ENCODE measurements at regions not wholly inside any gene's neighbourhood (a gene's known extent, or its start where the extent isn't known, plus 50 kb on each side); places are given as distances from the start of the nearest gene placed in this dataset.

DNA sequence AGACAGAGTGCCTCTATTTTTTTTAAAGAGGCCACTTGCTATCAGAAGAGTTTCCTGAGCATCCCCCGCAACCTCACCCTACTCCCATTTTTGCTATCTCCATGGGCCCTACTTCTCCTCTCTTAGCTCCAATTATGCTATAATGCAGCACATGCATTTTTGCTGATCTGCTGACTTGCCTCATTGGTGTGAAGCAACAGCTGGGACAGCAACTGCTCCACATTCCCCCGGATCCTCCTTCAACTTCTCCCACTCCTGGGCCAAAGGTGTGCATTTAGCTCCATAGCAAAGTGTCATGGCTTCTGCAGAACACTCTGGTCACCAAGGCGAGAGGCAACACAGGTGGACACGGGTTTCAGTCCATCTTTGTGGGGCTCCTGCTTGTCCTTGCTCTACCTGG is 56.7 kb upstream of the USP29 start:
- Mint-ChIP-seq H3K36me3 (ENCODE audit: unreplicated experiment) (no peaks in the 10 kb centered on the region), H3K27ac (ENCODE audit: unreplicated experiment) (no peak overlapping the region), H3K4me3 (ENCODE audit: unreplicated experiment) (no peak overlapping the region), H3K27me3 (ENCODE audit: unreplicated experiment) (no peaks in the 10 kb centered on the region), H3K9me3 (ENCODE audit: unreplicated experiment) (peaks cover 41% of the 10 kb centered on the region), H3K4me1 (ENCODE audit: unreplicated experiment) (no peaks in the 10 kb centered on the region)
- no peak for DNase-seq (ENCODE audit: extremely low spot score, unreplicated experiment)
- TF ChIP-seq CTCF (IDR thresholded peaks at IDR 0.05), result no peak

DNA sequence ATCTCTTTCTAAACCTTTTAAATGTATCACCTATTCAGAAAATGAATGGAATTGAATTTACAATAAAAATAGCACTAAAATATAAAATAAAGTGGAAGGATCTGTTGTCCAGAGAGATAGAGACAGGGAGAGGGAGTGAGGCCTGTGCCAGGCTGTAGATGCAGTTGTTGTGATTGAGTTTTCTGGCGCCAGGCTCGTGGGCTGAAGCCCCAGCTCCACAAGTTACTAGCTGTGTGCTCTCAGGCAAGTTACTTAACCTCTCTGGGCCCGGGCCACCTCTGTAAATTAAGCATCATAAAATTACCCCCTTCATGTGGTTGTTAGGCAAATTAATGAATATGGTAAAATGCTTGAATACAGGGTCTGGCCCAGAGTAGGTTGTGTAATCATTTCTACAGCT is 52.3 kb upstream of the USP29 start:
- Mint-ChIP-seq H3K27ac (ENCODE audit: unreplicated experiment) (no peak overlapping the region), H3K36me3 (ENCODE audit: unreplicated experiment) (peaks cover 2% of the 10 kb centered on the region), H3K27me3 (ENCODE audit: unreplicated experiment) (no peaks in the 10 kb centered on the region), H3K4me1 (ENCODE audit: unreplicated experiment) (no peaks in the 10 kb centered on the region), H3K4me3 (ENCODE audit: unreplicated experiment) (no peak overlapping the region), H3K9me3 (ENCODE audit: unreplicated experiment) (peaks cover 25% of the 10 kb centered on the region)
- DNase-seq (ENCODE audit: extremely low spot score, unreplicated experiment), result no peak
- TF ChIP-seq CTCF (IDR thresholded peaks at IDR 0.05), result no peak

- no peaks in the 10 kb centered on the region for H3K4me1 Mint-ChIP-seq (ENCODE audit: unreplicated experiment)
- no peak overlapping the region for H3K4me3 Mint-ChIP-seq (ENCODE audit: unreplicated experiment)
- peaks cover 16% of the 10 kb centered on the region for H3K9me3 Mint-ChIP-seq (ENCODE audit: unreplicated experiment)
- no peak for DNase-seq (ENCODE audit: extremely low spot score, unreplicated experiment)
- H3K27me3 Mint-ChIP-seq (ENCODE audit: unreplicated experiment), result no peaks in the 10 kb centered on the region
- no peak overlapping the region for H3K27ac Mint-ChIP-seq (ENCODE audit: unreplicated experiment)
- H3K36me3 Mint-ChIP-seq (ENCODE audit: unreplicated experiment), result peaks cover 2% of the 10 kb centered on the region
- TF ChIP-seq CTCF (IDR thresholded peaks at IDR 0.05), result no peak
These were observed 51.5 kb upstream of the USP29 start for GRCh38 chr19:57068311-57068710.

GRCh38 chr19:57068921-57069697 is 50.7 kb upstream of the USP29 start:
- Mint-ChIP-seq H3K27me3 (ENCODE audit: unreplicated experiment) (no peaks in the 10 kb centered on the region), H3K4me3 (ENCODE audit: unreplicated experiment) (no peak overlapping the region), H3K9me3 (ENCODE audit: unreplicated experiment) (peaks cover 8% of the 10 kb centered on the region), H3K36me3 (ENCODE audit: unreplicated experiment) (peaks cover 2% of the 10 kb centered on the region), H3K4me1 (ENCODE audit: unreplicated experiment) (no peaks in the 10 kb centered on the region), H3K27ac (ENCODE audit: unreplicated experiment) (no peak overlapping the region)
- DNase-seq (ENCODE audit: extremely low spot score, unreplicated experiment), result no peak
- TF ChIP-seq CTCF (IDR thresholded peaks at IDR 0.05), result no peak
